ENCODE measurements at regions not wholly inside any gene's neighbourhood (a gene's known extent, or its start where the extent isn't known, plus 50 kb on each side); places are given as distances from the start of the nearest gene placed in this dataset.

- DNase-seq: no peak
Observed at GRCh38 chr21:15491100-15491499, 238.7 kb upstream of the USP25 start.

- no peak for DNase-seq
Observed at GRCh38 chr21:15493646-15494045, 236.1 kb upstream of the USP25 start.

GRCh38 chr21:15494481-15494880, 235.3 kb upstream of the USP25 start:
- no peak for DNase-seq

GRCh38 chr21:15495965-15496364, 233.8 kb upstream of the USP25 start:
- no peak for DNase-seq

GRCh38 chr21:15496911-15497310, 232.9 kb upstream of the USP25 start:
- DNase-seq: no peak

GRCh38 chr21:15498455-15498854, 231.3 kb upstream of the USP25 start:
- DNase-seq: no peak

- no peak for DNase-seq
Observed at GRCh38 chr21:15506086-15506485, 223.7 kb upstream of the USP25 start.

- no peak for DNase-seq
Observed at GRCh38 chr21:15508554-15508953, 221.2 kb upstream of the USP25 start.

- DNase-seq: no peak
Observed at GRCh38 chr21:15514073-15514946, 215.5 kb upstream of the USP25 start.

GRCh38 chr21:15515908-15516307, 213.9 kb upstream of the USP25 start:
- DNase-seq: no peak

GRCh38 chr21:15517394-15517793, 212.4 kb upstream of the USP25 start:
- no peak for DNase-seq

- no peak for DNase-seq
Observed at GRCh38 chr21:15520811-15521643, 208.8 kb upstream of the USP25 start.

- no peak for DNase-seq
Observed at GRCh38 chr21:15521644-15522001, 208.2 kb upstream of the USP25 start.

- DNase-seq: no peak
Observed at GRCh38 chr21:15522148-15522547, 207.6 kb upstream of the USP25 start.

- DNase-seq: no peak
Observed at GRCh38 chr21:15524855-15525254, 204.9 kb upstream of the USP25 start.

GRCh38 chr21:15526798-15527197, 203.0 kb upstream of the USP25 start:
- DNase-seq: no peak

GRCh38 chr21:15528346-15528745, 201.4 kb upstream of the USP25 start:
- no peak for DNase-seq

GRCh38 chr21:15531986-15532385, 197.8 kb upstream of the USP25 start:
- no peak for DNase-seq

GRCh38 chr21:15533618-15534017, 196.2 kb upstream of the USP25 start:
- no peak for DNase-seq

GRCh38 chr21:15534450-15534886, 195.3 kb upstream of the USP25 start:
- no peak for DNase-seq

- no peak for DNase-seq
Observed at GRCh38 chr21:15539376-15539775, 190.4 kb upstream of the USP25 start.

GRCh38 chr21:15543473-15543872, 186.3 kb upstream of the USP25 start:
- no peak for DNase-seq

GRCh38 chr21:15549671-15550070, 180.1 kb upstream of the USP25 start:
- no peak for DNase-seq

- DNase-seq: no peak
Observed at GRCh38 chr21:15552914-15553494, 176.8 kb upstream of the USP25 start.

All from right forelimb (tissue), 1 donor.